A673 (cell line): ENCODE measurements at regions not wholly inside any gene's neighbourhood (a gene's known extent, or its start where the extent isn't known, plus 50 kb on each side); places are given as distances from the start of the nearest gene placed in this dataset.

Source experiments
- BruUV-seq: library from RNA; stranded (reverse); fragments of 400-500 nt; replicated peaks from 2 replicates; lab custom pipeline; 2021; lab: Mats Ljungman, UMichigan
- CTCF ChIA-PET: fragments of 300-600 bp; sonication (Branson Sonifier 250); formaldehyde crosslinking; loops from one replicate; lab custom pipeline; 2022; ENCODE audit warnings: antibody characterized with exemption; lab: Charles Lee
- POLR2A ChIA-PET: fragments of 300-600 bp; sonication (Branson Sonifier 250); formaldehyde crosslinking; loops from one replicate; lab custom pipeline; 2022; ENCODE audit warnings: antibody characterized with exemption; ENCODE audit not compliant: low non-redundant PET; lab: Charles Lee
- DNase-seq: peaks from one replicate; pipeline ENCODE4 v3.0.0-alpha.2; 2015; ENCODE audit warnings: low spot score
- H3K27ac ChIP-seq: fragments of 200-600 bp; sonication (generic); 2 replicates; pipeline ENCODE4 v1.5.1; 2016; ENCODE audit warnings: mixed run types, low read depth, mild to moderate bottlenecking, mixed read lengths, antibody characterized with exemption, low read length; ENCODE audit not compliant: poor library complexity, severe bottlenecking
- H3K27me3 ChIP-seq: fragments of 200-600 bp; sonication (generic); replicated peaks from 2 replicates; pipeline ENCODE4 v1.6.1; 2017; ENCODE audit warnings: mixed run types, low read depth, mild to moderate bottlenecking, mixed read lengths, antibody characterized with exemption, low read length; ENCODE audit not compliant: insufficient read depth, poor library complexity
- H3K36me3 ChIP-seq: fragments of 200-600 bp; sonication (generic); 2 replicates; pipeline ENCODE4 v1.6.1; 2016; ENCODE audit warnings: mixed run types, mild to moderate bottlenecking, mixed read lengths, antibody characterized with exemption, low read length; ENCODE audit not compliant: insufficient read depth, poor library complexity, severe bottlenecking
- H3K4me1 ChIP-seq: fragments of 200-600 bp; sonication (generic); 2 replicates; pipeline ENCODE4 v1.6.1; 2017; ENCODE audit warnings: mixed run types, mild to moderate bottlenecking, mixed read lengths, antibody characterized with exemption, low read length; ENCODE audit not compliant: insufficient read depth, poor library complexity, severe bottlenecking
- H3K4me3 ChIP-seq: fragments of 200-600 bp; sonication (generic); 2 replicates; pipeline ENCODE4 v1.5.1; 2016; ENCODE audit warnings: low read depth, mixed run types, mild to moderate bottlenecking, mixed read lengths, low read length; ENCODE audit not compliant: poor library complexity, severe bottlenecking
- H3K9me3 ChIP-seq: fragments of 200-600 bp; sonication (generic); 2 replicates; pipeline ENCODE4 v1.6.1; 2016; ENCODE audit warnings: mixed run types, low read depth, mild to moderate bottlenecking, mixed read lengths, antibody characterized with exemption, low read length; ENCODE audit not compliant: poor library complexity, severe bottlenecking
- CTCF ChIP-seq: fragments of 300-800, 200-600 bp; sonication (generic); conservative IDR thresholded peaks from 2 replicates; pipeline ENCODE4 v1.5.1; 2017; ENCODE audit warnings: low read depth, mild to moderate bottlenecking, antibody characterized with exemption, low read length, moderate library complexity, mixed read lengths
- EZH2 ChIP-seq: fragments of 200-600 bp; sonication (generic); IDR thresholded peaks from 2 replicates; pipeline ENCODE4 v1.6.1; 2017; ENCODE audit warnings: borderline replicate concordance, low read depth, mild to moderate bottlenecking, mixed read lengths, antibody characterized with exemption, low read length; ENCODE audit not compliant: poor library complexity, severe bottlenecking
- intact Hi-C: fragments of 100-400 bp; cut with micrococcal nuclease; formaldehyde crosslinking; loops from one replicate; pipeline ENCODE4 v1.10.0; 2022; ENCODE audit not compliant: unreplicated experiment

- ChIA-PET POLR2A (no interaction called here), CTCF (no interaction called here)
- Histone ChIP-seq H3K36me3 (no peaks in the 10 kb centered on the region), H3K27me3 (no peaks in the 10 kb centered on the region), H3K4me1 (no peaks in the 10 kb centered on the region), H3K27ac (no peak overlapping the region), H3K4me3 (no peak overlapping the region), H3K9me3 (peaks cover 24% of the 10 kb centered on the region)
- BruUV-seq, result no TSS peak
- TF ChIP-seq CTCF, result no peak
- no peak for TF ChIP-seq EZH2
- no peak for DNase-seq
- intact Hi-C loops, result no loop called here
These were observed 372.4 kb upstream of the IRX4 start for GRCh38 chr5:2254880-2255750.

- H3K9me3 ChIP-seq, result peaks cover 27% of the 10 kb centered on the region
- no peak for DNase-seq
- CTCF ChIA-PET, result no interaction called here
- H3K4me3 ChIP-seq, result no peak overlapping the region
- no peaks in the 10 kb centered on the region for H3K36me3 ChIP-seq
- BruUV-seq, result no TSS peak
- no peak overlapping the region for H3K27ac ChIP-seq
- POLR2A ChIA-PET, result no interaction called here
- H3K27me3 ChIP-seq, result no peaks in the 10 kb centered on the region
- TF ChIP-seq EZH2, result no peak
- no peak for TF ChIP-seq CTCF
- intact Hi-C loops, result no loop called here
- H3K4me1 ChIP-seq, result no peaks in the 10 kb centered on the region
These were observed 371.7 kb upstream of the IRX4 start for GRCh38 chr5:2254406-2254805.

- Histone ChIP-seq H3K4me3 (no peak overlapping the region), H3K27ac (no peak overlapping the region), H3K4me1 (no peaks in the 10 kb centered on the region), H3K36me3 (no peaks in the 10 kb centered on the region), H3K9me3 (peaks cover 23% of the 10 kb centered on the region), H3K27me3 (no peaks in the 10 kb centered on the region)
- intact Hi-C loops, result no loop called here
- DNase-seq, result no peak
- TF ChIP-seq EZH2, result no peak
- TF ChIP-seq CTCF, result no peak
- ChIA-PET POLR2A (no interaction called here), CTCF (no interaction called here)
- BruUV-seq, result no TSS peak
These were observed 370.6 kb upstream of the IRX4 start for GRCh38 chr5:2253040-2253975.
